Fibroblast of skin of scalp (primary cell): ENCODE measurements at regions not wholly inside any gene's neighbourhood (a gene's known extent, or its start where the extent isn't known, plus 50 kb on each side); places are given as distances from the start of the nearest gene placed in this dataset.
"Not testable (repeated sequence)": the region's sequence is repeated elsewhere in the genome, so short reads cannot be mapped to it uniquely, and the experiment has no call there.

ENCODE experiments used
- DNase-seq: peaks from one replicate; pipeline ENCODE4 v3.0.0-alpha.2; 2013

DNA sequence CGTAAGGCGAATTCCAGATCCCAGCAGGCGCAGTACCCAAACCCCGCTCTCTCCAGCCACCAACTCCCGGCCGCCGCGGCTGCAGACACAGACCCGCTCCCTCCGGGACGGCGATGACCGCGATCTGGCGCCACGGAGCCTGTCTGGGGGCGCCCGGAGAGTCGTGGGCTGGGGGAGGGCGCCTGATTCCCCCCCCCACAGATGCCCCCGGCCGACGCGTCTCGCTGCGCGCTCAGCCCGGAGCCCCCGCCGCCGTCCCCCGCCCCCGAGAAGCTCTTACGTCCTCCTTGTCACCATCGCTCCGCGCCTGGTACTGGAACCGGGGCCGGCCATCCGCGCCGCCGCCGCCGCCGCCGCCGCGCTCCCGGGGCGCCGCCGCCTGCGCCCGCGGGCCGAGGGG, 173.6 kb downstream of the ATP6V0E2 start:
- not testable (repeated sequence) for DNase-seq

DNA sequence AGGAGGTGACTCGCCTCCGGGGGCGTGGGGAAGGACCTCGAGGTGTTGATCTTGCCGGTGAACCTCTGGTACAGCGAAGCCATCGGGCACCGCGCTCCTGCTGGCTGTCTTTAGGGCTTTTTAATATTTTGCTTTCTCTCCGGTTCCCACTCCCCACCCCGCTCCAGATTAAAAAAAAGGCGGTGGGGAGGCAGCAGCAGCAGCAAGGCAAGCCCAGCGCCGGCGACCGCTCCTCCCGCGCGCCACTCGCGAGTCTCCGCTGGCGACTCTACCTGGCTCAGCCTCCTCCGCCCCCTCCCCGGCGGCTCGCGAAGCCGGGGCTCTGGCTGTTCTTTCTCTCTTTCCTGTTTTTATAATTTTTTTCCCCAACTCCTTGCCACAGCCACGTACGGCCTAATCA, 174.0 kb downstream of the ATP6V0E2 start:
- DNase-seq, result not testable (repeated sequence)

DNA sequence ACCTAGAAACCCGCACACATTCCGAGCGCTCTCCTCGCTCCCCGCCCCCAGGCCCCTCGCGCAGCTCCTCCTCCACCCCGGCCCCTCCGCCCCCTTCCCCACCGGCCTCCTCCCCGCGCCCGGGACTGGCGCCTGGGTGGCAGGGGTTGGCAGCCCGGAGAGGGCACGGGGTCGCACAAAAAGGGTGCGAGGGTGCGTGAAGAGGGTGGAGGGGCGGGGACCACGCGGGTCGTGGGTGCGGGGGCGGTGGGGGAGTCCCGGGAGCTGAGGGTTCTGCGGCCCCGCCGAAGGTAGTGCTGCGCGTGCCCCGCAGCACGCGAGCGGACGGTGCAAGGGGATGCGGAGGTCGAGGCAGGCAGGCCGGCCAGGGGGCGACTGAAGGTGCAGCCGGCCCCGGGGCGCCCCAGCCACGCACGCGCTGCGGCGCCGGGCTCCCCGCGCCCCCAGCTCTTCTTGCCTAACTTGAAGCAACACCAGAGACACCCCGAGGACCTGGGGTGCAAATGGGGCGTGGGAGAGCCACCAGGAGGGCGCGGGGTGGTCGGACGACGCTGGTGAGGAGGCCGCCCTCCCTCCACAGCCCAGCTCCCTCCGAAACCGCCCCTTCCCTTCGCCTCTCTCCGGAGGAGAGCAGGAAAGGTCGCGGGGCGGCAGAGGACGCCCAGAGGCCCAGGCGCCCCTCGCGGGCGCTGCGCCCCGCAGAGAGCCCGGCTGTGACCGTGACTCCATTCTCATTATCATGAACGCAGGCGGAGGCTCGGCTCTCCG, 174.7 kb downstream of the ATP6V0E2 start:
- not testable (repeated sequence) for DNase-seq

DNA sequence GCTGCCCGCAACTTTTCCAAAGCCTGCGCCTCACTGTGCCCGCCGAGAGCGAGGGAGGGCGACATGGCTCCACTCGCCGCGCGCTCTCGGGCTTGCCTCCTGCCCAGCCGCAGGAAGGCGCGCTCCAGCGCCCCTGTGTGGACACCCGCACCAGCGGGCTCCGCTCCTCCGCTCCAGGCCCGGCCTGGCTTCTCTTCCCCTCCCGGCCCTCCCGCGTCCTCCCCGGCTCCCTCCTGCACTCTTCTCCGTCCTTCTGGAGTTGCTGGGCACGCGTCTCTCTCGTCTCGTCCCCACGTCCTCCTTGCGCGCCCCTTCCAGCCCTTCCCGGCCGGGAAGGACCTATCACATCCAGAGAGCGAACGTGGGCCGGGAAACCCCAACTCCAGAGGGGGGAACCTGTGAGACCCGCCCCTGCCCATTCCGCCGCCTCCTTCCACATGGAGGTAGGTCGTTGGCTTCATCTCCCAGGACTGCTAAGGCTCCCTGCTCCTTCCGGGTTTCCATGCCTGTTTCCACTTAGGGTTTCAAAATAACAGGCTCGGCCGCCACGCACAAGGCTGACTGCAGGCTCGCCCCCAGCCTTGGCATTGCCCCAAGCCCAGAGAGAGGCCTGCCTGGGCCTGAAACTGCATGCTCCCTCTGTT, 175.4 kb downstream of the ATP6V0E2 start:
- not testable (repeated sequence) for DNase-seq

DNA sequence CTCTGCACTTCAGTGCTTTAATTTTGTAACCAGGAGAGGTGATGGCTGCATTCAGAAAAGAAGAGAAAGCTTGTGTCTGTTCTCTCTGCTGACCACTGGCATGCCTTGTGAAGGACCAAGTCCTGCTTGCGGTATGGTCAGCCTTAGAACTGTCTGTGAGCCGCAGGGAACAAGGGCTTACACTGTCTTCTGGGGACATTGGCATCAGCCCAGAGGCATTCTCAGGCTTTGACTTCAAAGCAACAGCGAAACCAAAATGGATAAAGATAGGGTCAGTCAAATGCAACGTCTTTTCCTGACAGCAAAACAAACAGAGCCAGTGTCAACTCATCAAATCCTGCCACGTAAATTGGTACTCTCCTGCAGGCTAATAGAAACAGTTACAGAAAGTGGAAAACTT, 179.6 kb downstream of the ATP6V0E2 start:
- not testable (repeated sequence) for DNase-seq

DNA sequence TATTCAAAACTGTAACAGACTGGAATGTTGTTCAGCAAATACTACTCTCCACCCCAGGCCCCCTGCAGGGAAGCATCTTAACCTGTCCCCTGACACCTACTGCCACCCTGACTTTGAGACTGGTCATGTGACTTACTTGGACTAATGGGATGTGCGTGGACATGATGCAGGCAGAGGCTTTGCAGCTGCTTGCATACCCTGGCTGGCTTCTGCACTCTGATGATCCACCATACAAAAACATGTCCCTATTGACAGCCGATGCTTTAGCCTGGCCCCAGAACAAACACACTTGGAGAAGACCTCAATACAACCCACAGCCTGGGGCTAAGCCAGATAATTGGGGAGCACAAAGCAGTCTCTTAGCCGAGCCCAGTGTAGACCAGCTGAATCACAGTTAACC, 180.5 kb downstream of the ATP6V0E2 start:
- DNase-seq, result not testable (repeated sequence)

DNA sequence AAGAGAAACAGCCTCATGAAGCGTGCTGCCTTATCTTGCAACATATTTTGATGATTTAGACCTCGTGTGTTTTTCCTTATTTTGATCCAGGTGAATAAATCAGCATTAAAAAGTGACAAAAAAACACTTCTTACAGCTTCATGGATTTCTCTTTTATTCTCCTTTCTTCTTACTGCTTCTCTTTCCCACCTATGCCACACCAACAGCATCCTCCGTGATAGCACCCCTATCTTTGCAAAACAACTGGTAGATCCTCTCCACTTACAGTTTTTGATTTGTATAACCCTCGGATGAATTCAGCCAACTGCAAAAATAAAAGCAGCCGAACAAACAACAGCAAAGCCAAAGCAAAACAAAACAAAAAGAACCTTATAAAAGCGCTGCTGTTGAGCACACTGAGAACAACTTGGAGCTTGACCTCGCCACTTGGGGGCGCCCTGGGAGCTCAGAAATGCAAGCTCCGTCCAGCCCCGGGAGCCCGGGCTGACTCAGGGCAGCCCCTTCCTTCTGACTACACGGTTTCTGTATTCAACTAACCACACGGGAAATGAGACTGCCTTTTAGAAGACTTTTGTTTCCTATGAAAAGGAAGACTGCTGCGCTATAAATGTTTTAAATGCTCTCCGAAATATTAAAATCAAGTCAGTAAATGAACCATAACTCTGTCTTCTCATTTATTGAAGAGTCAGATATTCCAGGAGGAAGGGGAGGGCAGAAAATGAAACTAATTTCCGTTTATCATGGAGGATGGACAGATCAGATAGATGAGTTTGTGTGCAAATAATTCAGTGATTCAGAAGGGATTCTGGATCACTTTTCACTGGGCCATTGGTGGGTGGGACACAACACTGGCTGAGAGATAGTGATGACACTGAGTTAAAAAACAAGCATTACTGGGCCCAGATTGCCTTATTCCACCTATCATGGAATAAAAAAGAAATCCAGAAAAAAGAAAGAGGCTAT, 186.8 kb downstream of the ATP6V0E2 start:
- DNase-seq, result not testable (repeated sequence)

DNA sequence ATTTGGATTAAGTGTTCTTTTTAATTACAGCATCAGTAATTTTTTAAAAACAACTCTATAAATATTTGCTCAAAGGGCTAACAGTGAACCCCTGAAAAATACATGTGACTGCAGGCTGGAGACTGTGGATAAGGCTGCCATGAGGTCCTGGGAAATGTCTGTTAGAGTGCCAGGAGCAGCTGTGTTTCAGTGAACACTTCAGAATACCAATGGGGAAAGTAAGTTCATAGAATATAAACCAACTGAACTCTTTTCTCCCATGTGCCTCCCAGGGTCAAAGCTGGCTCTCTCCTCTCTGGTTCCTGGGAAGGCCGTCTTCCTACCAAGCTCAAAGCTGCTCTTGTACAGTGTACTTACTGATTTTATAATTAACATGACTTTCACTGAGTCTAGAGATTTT, 189.4 kb downstream of the ATP6V0E2 start:
- not testable (repeated sequence) for DNase-seq

DNA sequence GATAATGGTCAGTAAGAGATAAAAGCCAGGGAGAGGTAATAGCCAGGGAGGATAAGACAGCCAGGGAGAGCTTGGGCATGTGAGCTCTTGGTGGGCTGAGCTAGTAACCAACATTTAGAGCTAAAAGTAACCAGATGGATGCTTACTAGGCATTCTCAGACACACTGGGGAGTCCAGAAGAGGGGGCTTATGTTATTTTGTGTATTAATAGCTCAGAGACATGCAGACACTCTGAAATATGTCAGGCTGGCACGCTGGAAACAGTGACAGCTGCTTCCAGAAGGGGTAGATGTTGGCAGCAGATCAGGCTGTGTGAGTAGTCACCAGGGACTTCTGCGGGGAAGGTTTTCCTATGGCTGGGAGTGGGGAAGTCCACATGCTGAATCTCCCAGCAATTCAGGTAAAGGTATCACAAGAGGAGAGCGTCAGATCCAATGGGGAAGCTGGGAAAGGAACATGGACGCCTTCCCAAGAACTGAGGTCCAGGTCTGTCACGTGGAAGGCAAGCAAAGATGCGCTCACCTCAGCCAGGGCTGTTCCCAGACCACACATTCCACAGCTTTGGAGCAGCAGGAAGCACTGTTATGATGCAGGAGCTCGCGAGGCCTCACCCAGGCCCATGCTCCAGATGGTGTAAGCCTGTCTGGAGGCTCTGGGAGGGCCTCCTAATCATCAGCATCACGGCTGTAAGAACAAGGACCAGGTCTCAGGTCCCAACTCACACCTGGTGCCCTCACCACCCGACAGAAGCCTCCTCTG, 196.0 kb downstream of the ATP6V0E2 start:
- DNase-seq, result not testable (repeated sequence)

DNA sequence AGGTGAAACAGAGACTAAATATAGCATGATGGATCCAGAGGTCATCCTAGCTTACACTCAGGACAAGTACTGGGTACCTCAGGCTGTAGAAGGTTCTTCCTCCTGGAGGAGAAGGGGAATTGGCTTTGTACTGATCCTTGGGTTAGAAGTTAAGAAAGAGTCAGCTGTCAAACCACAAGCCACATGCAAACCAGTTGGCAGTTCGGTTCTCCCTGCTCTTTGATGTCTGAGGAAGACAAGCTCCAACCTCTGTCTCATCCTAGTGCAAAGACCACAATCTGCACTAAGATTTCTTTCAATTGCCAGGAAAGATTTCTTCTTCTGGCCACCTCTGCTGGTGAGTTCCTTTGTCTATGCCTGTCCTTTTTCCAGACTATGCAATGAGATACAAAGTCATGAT, 203.8 kb downstream of the ATP6V0E2 start:
- DNase-seq, result not testable (repeated sequence)

DNA sequence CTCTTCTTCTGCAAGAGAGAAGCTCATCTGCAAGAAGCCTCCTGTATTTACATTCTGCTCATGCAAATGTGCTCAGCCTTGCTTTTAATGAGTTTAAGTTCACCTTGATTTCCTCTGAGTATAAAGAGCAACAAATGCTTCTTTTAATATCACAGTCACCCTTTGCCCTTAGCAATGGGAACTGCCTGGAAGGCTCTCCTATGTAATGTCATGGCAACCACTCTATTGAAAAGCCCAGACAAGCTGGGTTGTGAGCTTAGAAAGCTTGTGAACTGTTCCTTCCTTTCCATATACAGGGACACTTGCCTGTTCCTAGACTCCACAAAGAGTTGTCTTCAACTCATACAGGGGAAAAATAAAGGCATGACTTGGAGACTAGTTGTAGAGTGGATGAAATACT, 208.1 kb downstream of the ATP6V0E2 start:
- not testable (repeated sequence) for DNase-seq

DNA sequence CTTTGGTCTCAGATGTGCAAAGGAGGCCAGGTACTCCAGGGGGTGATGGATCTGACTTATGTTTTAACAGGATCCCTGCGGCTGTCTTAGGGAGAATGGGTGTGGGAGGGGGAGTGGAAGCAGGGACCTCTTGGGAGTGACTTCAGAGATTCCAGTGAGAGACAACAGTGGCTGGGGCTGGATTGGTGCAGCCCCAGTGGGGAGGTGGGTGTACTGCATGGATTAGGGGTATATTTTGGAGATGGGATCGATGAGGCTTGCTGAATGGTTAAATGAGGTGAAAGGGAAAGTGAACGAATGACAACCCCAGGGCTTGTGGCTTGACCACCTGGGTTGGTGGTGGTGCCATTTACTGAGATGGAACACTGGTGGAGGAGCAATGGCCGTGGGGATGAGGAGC, 211.0 kb downstream of the ATP6V0E2 start:
- not testable (repeated sequence) for DNase-seq

DNA sequence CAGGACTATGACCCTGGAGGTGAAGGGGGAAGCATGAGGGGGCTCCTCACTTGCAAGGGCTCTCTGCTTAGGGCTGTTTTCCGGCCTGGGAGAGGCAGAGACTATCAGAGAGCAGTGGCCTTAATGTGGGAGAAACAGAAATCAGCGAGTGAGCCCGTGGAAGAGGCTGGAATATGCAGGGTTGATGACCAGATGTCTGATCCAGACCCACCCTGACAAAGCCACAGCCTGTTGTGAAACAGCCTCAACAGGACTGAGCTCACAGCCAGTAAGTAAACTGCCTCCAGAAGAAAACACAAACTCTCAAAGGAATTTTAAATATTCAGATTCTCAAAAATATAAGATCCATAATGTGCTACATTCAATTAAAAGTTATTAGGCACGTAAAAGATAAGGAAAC, 213.7 kb downstream of the ATP6V0E2 start:
- not testable (repeated sequence) for DNase-seq

DNA sequence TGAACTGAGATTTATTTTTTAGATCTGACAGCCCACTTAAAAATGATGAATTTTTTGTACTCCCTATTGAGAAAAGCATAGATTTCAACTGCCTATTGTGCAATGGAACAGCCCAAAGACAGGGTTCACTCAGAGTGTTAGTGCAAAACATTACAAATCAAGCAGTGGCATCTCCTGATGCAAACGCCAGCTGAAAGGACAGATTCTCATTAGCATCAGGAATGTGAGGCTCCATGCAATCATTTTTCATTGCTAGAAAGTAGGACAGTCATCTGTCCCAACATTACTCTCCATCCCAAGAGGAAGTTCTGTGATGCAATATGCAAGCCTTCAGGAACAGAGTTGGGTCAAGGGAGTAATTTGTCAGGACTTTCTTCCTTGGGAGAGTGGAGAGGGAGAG, 215.4 kb downstream of the ATP6V0E2 start:
- not testable (repeated sequence) for DNase-seq

DNA sequence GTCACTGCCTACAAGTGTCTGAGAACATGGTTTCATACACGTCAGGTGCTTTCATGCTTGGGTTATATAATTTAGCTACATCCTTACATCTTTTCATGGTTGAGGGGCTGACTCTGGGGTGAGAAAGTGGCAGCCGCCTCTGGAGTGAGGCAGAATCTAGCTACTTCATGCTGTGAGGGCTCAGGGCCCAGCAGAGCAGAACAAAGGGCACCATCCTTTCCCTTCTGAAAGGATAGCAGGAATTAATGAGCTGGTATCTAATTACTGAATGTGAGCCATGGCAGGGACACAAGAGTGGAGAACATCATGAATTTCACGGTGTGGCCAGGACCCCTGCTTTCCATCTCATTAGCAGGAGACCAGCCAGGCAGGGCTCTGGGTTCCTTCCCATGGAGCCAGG, 217.0 kb downstream of the ATP6V0E2 start:
- not testable (repeated sequence) for DNase-seq

DNA sequence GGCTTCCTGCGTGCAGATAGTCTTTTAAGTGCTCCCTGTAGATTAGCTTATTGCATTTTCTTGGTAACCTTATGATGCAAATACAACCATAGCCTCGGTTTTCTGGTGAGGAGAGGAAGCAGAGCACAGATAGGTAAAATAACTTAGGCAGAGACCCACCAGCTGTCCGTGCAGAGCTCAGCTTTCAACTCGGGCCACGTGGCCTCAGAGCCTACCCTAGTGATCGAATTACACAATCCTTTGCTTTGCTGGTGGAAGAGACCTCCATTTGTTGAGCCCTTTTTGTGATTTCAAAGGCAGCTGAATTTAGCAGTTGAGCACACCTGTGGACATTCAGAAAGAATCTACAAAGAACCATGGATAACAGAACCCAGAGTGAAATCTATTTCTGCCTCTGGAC, 220.1 kb downstream of the ATP6V0E2 start:
- not testable (repeated sequence) for DNase-seq

DNA sequence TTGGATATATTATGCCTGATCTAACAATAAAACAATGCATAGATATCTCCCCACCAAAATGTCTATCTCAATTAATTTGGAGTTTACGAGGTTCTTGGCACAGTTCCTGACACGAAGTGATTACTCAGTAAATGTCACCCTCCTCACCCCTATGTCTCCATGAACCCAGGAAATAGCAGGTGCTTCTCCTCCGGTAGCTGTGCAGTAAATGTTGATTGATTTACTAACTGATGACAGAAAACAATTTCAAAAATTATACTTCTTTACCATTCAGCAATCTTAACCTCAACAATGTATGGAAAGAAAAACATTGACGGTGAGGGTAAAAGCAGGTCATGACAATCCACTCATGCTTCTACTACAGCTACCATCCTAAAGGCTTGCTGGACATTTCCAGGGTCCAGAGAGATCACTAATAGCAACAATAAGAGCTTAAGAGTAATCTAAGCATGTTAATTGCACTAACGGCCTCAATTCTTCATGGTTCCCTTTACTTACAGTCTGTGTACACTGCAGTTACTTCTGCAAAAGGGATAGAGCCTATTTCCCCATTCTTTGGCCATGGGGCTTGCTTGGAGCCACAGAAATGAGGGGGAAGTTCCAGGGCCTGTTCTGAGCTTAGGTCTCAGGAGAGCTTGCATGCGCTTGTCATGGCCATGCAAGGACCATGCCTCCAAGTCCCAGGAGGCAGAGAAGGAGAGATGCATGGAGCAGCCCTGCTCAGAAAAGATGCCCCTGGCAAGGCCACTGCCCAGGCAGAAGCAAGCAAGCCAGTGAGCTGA, 222.6 kb downstream of the ATP6V0E2 start:
- not testable (repeated sequence) for DNase-seq

DNA sequence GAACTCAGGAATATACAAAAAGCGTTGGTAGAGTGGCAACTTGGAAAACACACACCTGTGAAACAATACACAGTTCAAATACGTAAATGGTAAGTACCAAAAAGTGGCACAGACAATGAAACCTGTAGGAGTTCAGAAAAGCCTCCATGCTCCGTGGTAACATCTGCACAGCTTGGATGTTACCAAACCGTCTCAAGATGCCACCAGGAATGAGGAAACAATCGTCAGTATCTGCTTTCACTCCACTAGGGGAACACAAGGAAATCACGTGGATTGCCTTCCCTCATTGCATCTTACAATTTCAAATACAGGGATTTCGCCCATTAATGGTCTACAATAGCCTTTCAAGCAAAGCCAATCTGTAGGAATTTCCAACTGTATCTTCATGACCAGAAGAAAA, 224.6 kb upstream of the LRRC61 start:
- not testable (repeated sequence) for DNase-seq

DNA sequence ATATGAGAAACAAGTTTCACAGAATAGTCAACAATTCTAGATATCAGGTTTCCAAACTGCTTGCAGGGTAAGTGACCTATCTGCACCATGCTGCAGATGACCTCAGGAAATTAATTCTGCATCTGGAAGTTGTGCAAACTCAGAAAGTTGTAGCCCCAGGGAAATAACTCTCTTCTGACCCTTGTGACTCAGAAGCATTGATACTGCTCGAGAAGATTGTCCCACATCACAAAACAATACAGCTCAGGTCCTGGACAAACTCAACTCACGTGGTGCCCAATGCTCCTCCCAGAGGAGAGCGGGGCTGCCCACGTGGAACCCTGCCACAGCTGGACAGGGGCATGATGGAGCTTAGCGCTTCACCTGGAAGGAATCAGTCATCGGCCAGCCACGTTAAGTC, 221.9 kb upstream of the LRRC61 start:
- not testable (repeated sequence) for DNase-seq

DNA sequence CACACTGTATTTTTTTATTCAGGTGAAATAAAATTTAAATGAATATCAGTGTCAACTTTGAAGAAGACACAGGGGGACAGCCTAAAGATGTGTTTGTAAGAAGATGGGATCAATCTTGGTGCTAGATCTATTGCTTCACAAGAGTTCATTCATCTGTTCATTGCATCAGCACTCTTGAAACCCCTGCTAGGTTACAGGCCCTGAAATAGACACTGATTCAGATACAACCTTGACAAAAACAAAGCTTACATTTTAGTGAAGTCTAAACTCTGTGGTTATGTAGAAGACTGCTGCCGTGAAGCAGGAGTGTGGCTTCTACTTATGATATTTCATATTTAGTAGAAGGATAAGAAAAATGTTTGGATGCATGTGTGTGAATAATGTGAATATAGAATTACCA, 215.9 kb upstream of the LRRC61 start:
- not testable (repeated sequence) for DNase-seq

DNA sequence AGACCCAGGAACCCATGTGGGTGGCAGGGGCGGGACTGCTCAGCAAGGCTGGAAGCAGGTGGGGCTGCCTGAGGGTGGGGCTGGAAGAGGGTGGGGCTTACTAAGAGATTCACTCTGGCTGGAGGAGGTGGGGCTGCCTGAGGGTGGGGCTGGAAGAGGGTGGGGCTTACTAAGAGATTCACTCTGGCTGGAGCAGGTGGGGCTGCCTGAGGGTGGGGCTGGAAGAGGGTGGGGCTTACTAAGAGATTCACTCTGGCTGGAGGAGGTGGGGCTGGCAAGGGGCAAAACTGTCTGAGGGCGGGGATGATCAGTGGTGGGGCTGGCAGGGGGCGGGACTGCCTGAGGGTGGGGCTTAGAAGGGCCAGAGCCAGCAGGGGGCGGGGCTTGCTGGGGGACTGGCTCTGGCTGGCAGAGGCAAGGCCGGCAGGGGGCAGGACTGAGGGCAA, 212.8 kb upstream of the LRRC61 start:
- not testable (repeated sequence) for DNase-seq
